ENCODE measurements at regions not wholly inside any gene's neighbourhood (a gene's known extent, or its start where the extent isn't known, plus 50 kb on each side); places are given as distances from the start of the nearest gene placed in this dataset.

GRCh38 chr22:47335958-47336357 is 573.5 kb downstream of the TBC1D22A start:
- no peak for TF ChIP-seq GATA2 (IDR thresholded peaks at IDR 0.05; ENCODE audit: low read depth, low read length)
- no peak for TF ChIP-seq GATA3 (IDR thresholded peaks at IDR 0.05; ENCODE audit: low read depth, low read length)
